ENCODE measurements at regions not wholly inside any gene's neighbourhood (a gene's known extent, or its start where the extent isn't known, plus 50 kb on each side); places are given as distances from the start of the nearest gene placed in this dataset.

- TF ChIP-seq, protein P1, sequence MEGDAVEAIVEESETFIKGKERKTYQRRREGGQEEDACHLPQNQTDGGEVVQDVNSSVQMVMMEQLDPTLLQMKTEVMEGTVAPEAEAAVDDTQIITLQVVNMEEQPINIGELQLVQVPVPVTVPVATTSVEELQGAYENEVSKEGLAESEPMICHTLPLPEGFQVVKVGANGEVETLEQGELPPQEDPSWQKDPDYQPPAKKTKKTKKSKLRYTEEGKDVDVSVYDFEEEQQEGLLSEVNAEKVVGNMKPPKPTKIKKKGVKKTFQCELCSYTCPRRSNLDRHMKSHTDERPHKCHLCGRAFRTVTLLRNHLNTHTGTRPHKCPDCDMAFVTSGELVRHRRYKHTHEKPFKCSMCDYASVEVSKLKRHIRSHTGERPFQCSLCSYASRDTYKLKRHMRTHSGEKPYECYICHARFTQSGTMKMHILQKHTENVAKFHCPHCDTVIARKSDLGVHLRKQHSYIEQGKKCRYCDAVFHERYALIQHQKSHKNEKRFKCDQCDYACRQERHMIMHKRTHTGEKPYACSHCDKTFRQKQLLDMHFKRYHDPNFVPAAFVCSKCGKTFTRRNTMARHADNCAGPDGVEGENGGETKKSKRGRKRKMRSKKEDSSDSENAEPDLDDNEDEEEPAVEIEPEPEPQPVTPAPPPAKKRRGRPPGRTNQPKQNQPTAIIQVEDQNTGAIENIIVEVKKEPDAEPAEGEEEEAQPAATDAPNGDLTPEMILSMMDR (IDR thresholded peaks at IDR 0.05): no peak
- no peak for TF ChIP-seq POLR2A (IDR thresholded peaks at IDR 0.05)
Measured at GRCh38 chr20:57913156-57913930, 203.5 kb upstream of the PMEPA1 start.

Measured in tibial nerve (tissue), 3 donors.